AG04450 (cell line): ENCODE measurements at regions not wholly inside any gene's neighbourhood (a gene's known extent, or its start where the extent isn't known, plus 50 kb on each side); places are given as distances from the start of the nearest gene placed in this dataset.

Source experiments
- CTCF ChIA-PET: fragments of 300-600, 350-600 bp; formaldehyde crosslinking; extraction: SDS; loops from one replicate; lab custom pipeline; 2022; ENCODE audit warnings: antibody characterized with exemption, inconsistent platforms; lab: Charles Lee
- POLR2A ChIA-PET: fragments of 350-600 bp; formaldehyde crosslinking; extraction: SDS; loops from one replicate; lab custom pipeline; 2021; ENCODE audit warnings: antibody characterized with exemption, inconsistent platforms; lab: Yijun Ruan, JAX
- DNase-seq: peaks from one replicate; pipeline ENCODE4 v3.0.0-alpha.2; 2011; ENCODE audit warnings: low read depth, low spot score
- H3K27ac ChIP-seq: one replicate; pipeline ENCODE4 v1.5.1; 2012; ENCODE audit warnings: low read depth, low read length, control low read depth
- H3K27me3 ChIP-seq: one replicate; pipeline ENCODE4 v1.6.0; 2012; ENCODE audit warnings: low read length; ENCODE audit not compliant: control insufficient read depth, insufficient read depth
- H3K4me3 ChIP-seq: 2 replicates; pipeline ENCODE4 v1.5.1; 2011; ENCODE audit warnings: mild to moderate bottlenecking, low read depth, low read length, control low read depth
- H3K9me3 ChIP-seq: 2 replicates; pipeline ENCODE4 v1.5.1; 2012; ENCODE audit warnings: low read length; ENCODE audit not compliant: control insufficient read depth, insufficient read depth
- TF ChIP-seq, protein P1 (sequence below): IDR thresholded peaks from 2 replicates; pipeline ENCODE4 v1.5.1; 2011; ENCODE audit warnings: low read depth, low read length, control low read depth, inconsistent platforms

DNA sequence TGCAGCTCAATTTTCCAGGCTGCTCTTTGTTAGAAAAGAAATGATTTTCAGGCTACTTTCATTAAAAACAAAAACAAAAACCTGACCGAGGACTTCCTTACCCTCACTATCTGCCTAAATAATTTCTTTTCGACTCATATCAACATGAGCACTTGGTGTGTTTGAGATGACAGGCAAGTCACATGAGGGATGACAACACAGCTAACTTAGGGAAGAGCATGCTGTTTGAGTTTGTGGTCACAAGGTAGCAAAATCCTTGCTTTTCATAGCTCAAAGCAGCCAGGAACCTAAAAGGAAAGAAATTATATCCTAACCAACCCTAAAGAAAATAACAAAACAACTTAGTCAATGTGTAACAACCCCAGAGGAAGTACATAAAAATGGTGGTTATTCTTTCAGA, 459.5 kb downstream of the KIF16B start:
- CTCF ChIA-PET, result no interaction called here

DNA sequence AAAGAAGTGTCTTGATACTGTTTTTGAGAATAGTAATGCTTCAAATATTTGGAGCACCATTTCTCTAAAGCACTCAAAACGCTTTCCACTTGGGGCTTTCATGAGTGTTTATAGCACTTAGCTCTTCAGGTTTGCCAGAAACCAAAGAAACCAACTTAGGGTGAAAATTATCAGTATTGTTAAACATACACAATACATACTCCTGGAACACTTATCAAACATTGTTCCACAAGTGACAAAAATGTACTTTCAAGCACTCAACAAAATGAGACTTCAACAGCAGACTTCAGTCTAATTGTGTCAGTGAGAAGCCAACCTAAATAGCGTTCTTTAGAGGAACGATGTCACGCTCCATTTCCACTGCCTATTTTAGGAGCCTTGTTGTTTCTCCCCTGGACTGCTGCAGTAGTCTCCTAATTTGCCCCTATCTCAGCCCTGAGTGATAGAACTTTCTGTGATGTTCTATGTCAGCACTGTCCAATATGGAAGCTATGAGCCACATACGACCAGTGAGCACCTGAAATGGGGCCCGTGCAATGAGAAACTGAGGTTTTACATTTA, 461.3 kb downstream of the KIF16B start:
- ChIA-PET POLR2A (no interaction called here), CTCF (no interaction called here)
- Histone ChIP-seq H3K9me3 (no peaks in the 10 kb centered on the region), H3K27me3 (no peaks in the 10 kb centered on the region), H3K4me3 (no peak overlapping the region), H3K27ac (no peak overlapping the region)
- TF ChIP-seq, protein P1, sequence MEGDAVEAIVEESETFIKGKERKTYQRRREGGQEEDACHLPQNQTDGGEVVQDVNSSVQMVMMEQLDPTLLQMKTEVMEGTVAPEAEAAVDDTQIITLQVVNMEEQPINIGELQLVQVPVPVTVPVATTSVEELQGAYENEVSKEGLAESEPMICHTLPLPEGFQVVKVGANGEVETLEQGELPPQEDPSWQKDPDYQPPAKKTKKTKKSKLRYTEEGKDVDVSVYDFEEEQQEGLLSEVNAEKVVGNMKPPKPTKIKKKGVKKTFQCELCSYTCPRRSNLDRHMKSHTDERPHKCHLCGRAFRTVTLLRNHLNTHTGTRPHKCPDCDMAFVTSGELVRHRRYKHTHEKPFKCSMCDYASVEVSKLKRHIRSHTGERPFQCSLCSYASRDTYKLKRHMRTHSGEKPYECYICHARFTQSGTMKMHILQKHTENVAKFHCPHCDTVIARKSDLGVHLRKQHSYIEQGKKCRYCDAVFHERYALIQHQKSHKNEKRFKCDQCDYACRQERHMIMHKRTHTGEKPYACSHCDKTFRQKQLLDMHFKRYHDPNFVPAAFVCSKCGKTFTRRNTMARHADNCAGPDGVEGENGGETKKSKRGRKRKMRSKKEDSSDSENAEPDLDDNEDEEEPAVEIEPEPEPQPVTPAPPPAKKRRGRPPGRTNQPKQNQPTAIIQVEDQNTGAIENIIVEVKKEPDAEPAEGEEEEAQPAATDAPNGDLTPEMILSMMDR, result no peak
- DNase-seq, result no peak

More for the DNA sequence above, 459.5 kb downstream of the KIF16B start:
- H3K27me3 ChIP-seq, result no peaks in the 10 kb centered on the region
- H3K4me3 ChIP-seq, result no peak overlapping the region
- POLR2A ChIA-PET, result no interaction called here
- H3K9me3 ChIP-seq, result no peaks in the 10 kb centered on the region
- TF ChIP-seq, protein P1, result no peak
- H3K27ac ChIP-seq, result no peak overlapping the region
- DNase-seq, result no peak

DNA sequence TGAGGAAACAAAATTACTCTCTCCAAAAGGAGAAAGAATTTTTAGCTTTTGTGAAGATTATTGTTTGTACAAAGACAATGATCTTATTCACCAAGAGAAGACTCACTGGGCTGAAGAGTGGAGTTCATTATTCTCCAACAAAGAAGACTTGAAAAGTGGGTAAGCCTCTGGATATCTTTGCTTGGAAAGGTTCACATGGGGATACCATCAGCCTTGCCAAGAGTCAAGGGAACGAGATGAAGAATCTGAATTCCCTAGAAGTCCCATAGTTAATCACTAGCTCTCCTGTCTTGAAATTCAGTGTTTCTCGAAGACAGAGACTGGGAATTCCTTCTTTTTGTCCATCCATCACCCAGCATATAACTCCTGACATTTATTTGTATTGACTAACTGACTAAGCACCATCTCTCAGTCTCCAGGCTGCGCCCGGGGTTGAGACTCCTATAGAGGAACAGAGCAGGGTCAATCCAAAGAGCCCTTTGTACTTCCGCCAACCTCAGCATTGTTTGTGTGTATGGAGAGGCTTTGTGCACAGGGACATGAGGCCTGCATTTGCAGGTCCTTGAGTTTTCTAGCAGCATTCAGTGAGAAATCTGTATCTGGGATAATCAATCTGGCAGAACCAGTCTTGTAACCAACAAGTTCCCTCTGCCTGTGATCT, 461.9 kb downstream of the KIF16B start:
- Histone ChIP-seq H3K27ac (no peak overlapping the region), H3K4me3 (no peak overlapping the region), H3K27me3 (no peaks in the 10 kb centered on the region), H3K9me3 (no peaks in the 10 kb centered on the region)
- CTCF ChIA-PET, result no interaction called here
- DNase-seq, result no peak
- POLR2A ChIA-PET, result no interaction called here
- TF ChIP-seq, protein P1, result no peak

DNA sequence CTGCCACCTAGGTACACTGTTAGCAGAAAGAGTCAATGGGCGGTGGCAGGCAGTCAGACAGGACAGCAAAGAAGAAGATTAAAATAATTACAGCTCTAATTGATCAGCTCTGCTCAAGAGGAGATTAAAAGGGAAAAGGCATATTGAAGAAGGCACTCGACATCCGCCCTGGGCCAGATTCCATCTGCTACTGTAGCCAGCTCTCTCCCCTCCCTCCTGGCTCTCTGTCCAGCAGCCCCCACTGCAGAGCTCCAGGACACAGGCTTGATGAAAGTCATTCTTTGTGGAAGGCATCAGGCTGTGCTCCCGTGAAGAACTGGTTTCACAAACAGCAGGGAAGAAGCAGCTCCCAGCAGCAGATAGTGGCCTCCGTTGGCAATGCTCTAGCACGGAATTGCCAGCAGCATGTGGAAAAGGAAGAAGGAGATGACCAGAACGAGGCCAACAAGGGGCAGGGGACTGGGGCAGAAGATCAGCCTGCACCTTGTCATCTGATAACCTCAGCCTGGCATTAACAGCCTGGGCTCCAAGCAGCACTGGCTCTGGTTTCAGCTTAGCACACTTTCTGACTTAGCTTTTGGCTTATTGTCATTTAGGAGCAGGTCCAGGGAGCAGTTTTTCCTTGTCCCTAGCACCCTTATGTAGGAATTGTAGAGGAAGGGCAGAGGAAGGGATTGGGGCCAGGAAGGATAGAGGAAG, 465.9 kb downstream of the KIF16B start:
- Histone ChIP-seq H3K27me3 (no peaks in the 10 kb centered on the region), H3K9me3 (no peaks in the 10 kb centered on the region), H3K27ac (no peak overlapping the region), H3K4me3 (no peak overlapping the region)
- no peak for DNase-seq
- POLR2A ChIA-PET, result no interaction called here
- TF ChIP-seq, protein P1, result no peak
- CTCF ChIA-PET, result no interaction called here
